Testis (tissue), 2 donors: ENCODE measurements at regions not wholly inside any gene's neighbourhood (a gene's known extent, or its start where the extent isn't known, plus 50 kb on each side); places are given as distances from the start of the nearest gene placed in this dataset.

Experiments
- DNase-seq: peaks from one replicate; pipeline ENCODE4 v3.0.0-alpha.2; 2019
- H3K27ac ChIP-seq, 2 donors: fragments of 200-600 bp; sonication (generic); one replicate each; pipeline ENCODE4 v1.5.1; 2019
- H3K27me3 ChIP-seq: fragments of 200-600 bp; sonication (generic); one replicate; pipeline ENCODE4 v1.5.1; 2019
- H3K36me3 ChIP-seq: fragments of 200-600 bp; sonication (generic); one replicate; pipeline ENCODE4 v1.5.1; 2017; ENCODE audit warnings: low read depth; ENCODE audit errors: missing control alignments
- H3K4me1 ChIP-seq: fragments of 200-600 bp; sonication (generic); one replicate; pipeline ENCODE4 v1.5.1; 2019
- H3K4me3 ChIP-seq, 2 donors: fragments of 200-600 bp; sonication (generic); one replicate each; pipeline ENCODE4 v1.5.1; 2017 to 2019
- H3K9me3 ChIP-seq: fragments of 200-600 bp; sonication (generic); one replicate; pipeline ENCODE4 v1.5.1; 2017
- POLR2A ChIP-seq: fragments of 450-650 bp; IDR thresholded peaks from one replicate; pipeline ENCODE4 v1.6.1; 2017; ENCODE audit warnings: antibody characterized with exemption, mild to moderate bottlenecking, moderate library complexity
- WGBS, 2 donors: methylation state at CpG; one replicate each; pipeline ENCODE4 v1.1.5; 2018; 5-methylcytosine and 5-hydroxymethylcytosine counted together
- intact Hi-C: fragments of 100-400 bp; cut with DNase I; formaldehyde crosslinking; loops from one replicate; pipeline ENCODE4 v1.15.1; 2023; ENCODE audit warnings: low total_unique reads
- TF ChIP-seq, protein P1 (sequence below), 3 experiments: fragments of 450-650 bp in 2 of 3; fragments of 200-600 bp in 1 of 3; sonication (generic) in 1 of 3; IDR thresholded peaks; one replicate each; pipeline ENCODE4 v1.5.1; 2016 to 2019; ENCODE audit warnings: antibody characterized with exemption in 3 of 3, mild to moderate bottlenecking in 2 of 3, moderate library complexity in 1 of 3

DNA sequence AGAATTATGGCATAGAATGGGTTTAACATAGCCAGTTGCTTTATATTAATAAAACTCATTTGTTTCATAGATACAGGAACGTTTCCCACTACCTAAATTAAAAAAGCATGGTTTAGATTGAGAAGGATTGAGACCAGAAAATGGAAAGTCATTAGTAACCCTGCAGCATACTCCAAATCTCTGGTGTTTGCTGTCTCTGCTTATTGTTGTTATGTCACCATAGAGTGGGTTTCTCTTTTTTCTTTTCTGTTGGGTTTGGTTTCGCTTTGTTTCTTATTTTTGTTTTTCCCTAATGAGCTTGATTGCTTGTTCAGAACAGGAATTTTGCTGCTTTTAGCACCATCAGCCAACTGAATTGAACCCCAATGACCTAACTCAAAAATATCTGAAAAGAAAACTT lies 1034.8 kb downstream of the MAT2B start:
- no peak overlapping the region for H3K4me3 ChIP-seq
- WGBS, 2 donors = 72 to 75% methylated on average over 2 of the region's 2 CpGs

DNA sequence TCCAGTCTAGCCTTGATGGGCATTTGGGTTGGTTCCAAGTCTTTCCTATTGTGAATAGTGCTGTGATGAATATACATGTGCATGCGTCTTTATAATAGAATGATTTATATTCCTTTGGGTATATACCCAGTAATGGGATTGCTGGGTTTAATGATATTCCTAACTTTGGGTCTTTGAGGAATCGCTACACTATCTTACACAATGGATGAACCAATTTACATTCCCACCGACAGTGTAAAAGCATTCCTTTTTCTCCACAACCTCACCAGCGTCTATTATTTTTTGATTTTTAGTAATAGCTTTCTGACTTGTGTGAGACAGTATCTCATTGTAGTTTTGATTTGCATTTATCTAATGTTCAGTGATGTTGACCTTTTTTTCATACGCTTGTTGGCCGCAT lies 1040.1 kb downstream of the MAT2B start:
- 92 to 95% methylated on average over 6 of the region's 6 CpGs for WGBS, 2 donors
- DNase-seq = no peak
- Histone ChIP-seq H3K36me3 (no peaks in the 10 kb centered on the region), H3K4me1 (no peaks in the 10 kb centered on the region), H3K27ac (no peak overlapping the region), H3K4me3 (no peak overlapping the region), H3K27me3 (no peaks in the 10 kb centered on the region), H3K9me3 (no peaks in the 10 kb centered on the region)
- intact Hi-C loops = no loop called here
- TF ChIP-seq, protein P1, sequence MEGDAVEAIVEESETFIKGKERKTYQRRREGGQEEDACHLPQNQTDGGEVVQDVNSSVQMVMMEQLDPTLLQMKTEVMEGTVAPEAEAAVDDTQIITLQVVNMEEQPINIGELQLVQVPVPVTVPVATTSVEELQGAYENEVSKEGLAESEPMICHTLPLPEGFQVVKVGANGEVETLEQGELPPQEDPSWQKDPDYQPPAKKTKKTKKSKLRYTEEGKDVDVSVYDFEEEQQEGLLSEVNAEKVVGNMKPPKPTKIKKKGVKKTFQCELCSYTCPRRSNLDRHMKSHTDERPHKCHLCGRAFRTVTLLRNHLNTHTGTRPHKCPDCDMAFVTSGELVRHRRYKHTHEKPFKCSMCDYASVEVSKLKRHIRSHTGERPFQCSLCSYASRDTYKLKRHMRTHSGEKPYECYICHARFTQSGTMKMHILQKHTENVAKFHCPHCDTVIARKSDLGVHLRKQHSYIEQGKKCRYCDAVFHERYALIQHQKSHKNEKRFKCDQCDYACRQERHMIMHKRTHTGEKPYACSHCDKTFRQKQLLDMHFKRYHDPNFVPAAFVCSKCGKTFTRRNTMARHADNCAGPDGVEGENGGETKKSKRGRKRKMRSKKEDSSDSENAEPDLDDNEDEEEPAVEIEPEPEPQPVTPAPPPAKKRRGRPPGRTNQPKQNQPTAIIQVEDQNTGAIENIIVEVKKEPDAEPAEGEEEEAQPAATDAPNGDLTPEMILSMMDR (IDR thresholded peaks at IDR 0.05) = no peak
- TF ChIP-seq POLR2A = no peak

More for the DNA sequence above, 1034.8 kb downstream of the MAT2B start:
- Histone ChIP-seq H3K27ac (no peak overlapping the region), H3K27me3 (no peaks in the 10 kb centered on the region), H3K36me3 (no peaks in the 10 kb centered on the region), H3K9me3 (no peaks in the 10 kb centered on the region), H3K4me1 (no peaks in the 10 kb centered on the region)
- no peak for DNase-seq
- intact Hi-C loops = no loop called here
- TF ChIP-seq POLR2A = no peak
- TF ChIP-seq, protein P1 (IDR thresholded peaks at IDR 0.05) = no peak

DNA sequence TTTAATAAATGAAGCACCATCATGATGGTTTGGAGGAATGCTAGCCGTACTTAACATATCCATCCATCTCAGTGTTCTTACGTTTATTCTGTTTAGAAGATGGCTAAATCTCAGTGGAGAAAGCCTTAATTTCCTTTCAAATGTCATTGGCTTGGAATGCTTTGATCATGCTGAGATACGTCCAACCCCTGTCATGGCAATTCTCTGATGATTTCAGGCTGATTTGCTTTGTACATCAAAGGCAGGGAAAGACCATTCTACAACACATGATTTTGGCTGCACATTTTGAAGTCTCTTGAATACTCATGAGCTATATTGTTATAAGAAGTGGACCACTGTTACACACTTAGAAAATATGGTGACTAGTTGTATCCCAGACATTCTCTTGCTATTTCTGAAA lies 1048.4 kb downstream of the MAT2B start:
- TF ChIP-seq, protein P1 (IDR thresholded peaks at IDR 0.05) = no peak
- no peak for TF ChIP-seq POLR2A
- intact Hi-C loops = no loop called here
- no peaks in the 10 kb centered on the region for H3K4me1 ChIP-seq
- H3K27ac ChIP-seq = no peak overlapping the region
- H3K27me3 ChIP-seq = no peaks in the 10 kb centered on the region
- H3K36me3 ChIP-seq = no peaks in the 10 kb centered on the region
- DNase-seq = no peak
- 69 to 81% methylated on average over 3 of the region's 3 CpGs for WGBS, 2 donors
- no peaks in the 10 kb centered on the region for H3K9me3 ChIP-seq
- no peak overlapping the region for H3K4me3 ChIP-seq

DNA sequence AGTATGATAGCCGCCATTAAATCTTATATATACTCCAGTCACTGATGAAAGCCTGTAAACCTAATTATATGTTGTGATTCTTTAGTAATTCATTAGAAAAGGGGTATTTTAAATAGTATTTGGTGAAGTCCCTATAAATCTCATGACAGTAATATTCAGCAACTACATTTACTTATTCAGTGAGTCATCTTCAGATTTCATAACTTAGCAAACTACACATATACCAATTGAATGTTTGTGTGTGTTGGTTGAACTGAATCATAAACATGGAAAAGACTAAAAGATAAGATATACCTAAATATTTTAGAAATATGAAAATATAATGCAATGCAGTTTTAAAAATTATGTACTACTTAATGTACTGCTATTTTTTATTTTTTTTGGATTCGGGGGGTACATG lies 1050.4 kb downstream of the MAT2B start:
- intact Hi-C loops = no loop called here
- 86 to 95% methylated on average over 2 of the region's 2 CpGs for whole genome bisulfite sequencing, 2 donors
- TF ChIP-seq, protein P1 (IDR thresholded peaks at IDR 0.05) = no peak
- TF ChIP-seq POLR2A = no peak
- no peaks in the 10 kb centered on the region for H3K36me3 ChIP-seq
- no peak overlapping the region for H3K27ac ChIP-seq
- no peaks in the 10 kb centered on the region for H3K9me3 ChIP-seq
- DNase-seq = no peak
- no peak overlapping the region for H3K4me3 ChIP-seq
- H3K27me3 ChIP-seq = no peaks in the 10 kb centered on the region
- H3K4me1 ChIP-seq = no peaks in the 10 kb centered on the region

DNA sequence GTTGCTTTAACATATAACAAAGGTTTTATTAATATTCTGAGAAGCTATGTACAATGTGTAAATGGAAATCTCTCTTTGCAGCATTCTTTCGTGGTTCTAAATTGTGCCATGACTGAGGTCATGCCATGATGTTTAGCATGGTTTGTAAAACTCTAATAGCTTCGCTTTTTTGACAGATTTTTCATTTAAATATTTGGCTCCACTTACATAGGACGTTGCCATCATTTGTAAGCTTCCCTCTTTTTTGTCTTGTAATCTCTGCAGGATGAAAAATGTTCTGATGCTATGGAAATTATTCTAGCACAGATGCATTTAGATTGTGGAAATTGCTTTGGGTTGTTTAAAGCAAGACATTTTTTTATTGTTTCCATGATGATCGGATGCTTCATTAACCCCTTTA lies 1054.8 kb downstream of the MAT2B start:
- no peak overlapping the region for H3K27ac ChIP-seq
- DNase-seq = no peak
- no peaks in the 10 kb centered on the region for H3K36me3 ChIP-seq
- WGBS, 2 donors = 59 to 73% methylated on average over 4 of the region's 4 CpGs
- TF ChIP-seq, protein P1 (IDR thresholded peaks at IDR 0.05) = no peak
- TF ChIP-seq POLR2A = no peak
- intact Hi-C loops = no loop called here
- H3K27me3 ChIP-seq = no peaks in the 10 kb centered on the region
- no peaks in the 10 kb centered on the region for H3K9me3 ChIP-seq
- no peak overlapping the region for H3K4me3 ChIP-seq
- H3K4me1 ChIP-seq = no peaks in the 10 kb centered on the region
